Nephron progenitor cell (in vitro differentiated cells): ENCODE measurements at regions not wholly inside any gene's neighbourhood (a gene's known extent, or its start where the extent isn't known, plus 50 kb on each side); places are given as distances from the start of the nearest gene placed in this dataset.

Source experiments
- DNase-seq: peaks from one replicate; pipeline ENCODE4 v3.0.0; 2021
- H3K27ac Mint-ChIP-seq: 2 replicates; pipeline ENCODE4 v1.8.0; 2021; ENCODE audit warnings: mild to moderate bottlenecking, moderate library complexity, mixed read lengths
- H3K27me3 Mint-ChIP-seq: 2 replicates; pipeline ENCODE4 v1.8.0; 2021; ENCODE audit warnings: mild to moderate bottlenecking, low read depth, mixed read lengths; ENCODE audit not compliant: poor library complexity
- H3K36me3 Mint-ChIP-seq: 2 replicates; pipeline ENCODE4 v1.8.0; 2021; ENCODE audit warnings: low read depth, mixed read lengths
- H3K4me1 Mint-ChIP-seq: 2 replicates; pipeline ENCODE4 v1.8.0; 2021; ENCODE audit warnings: mixed read lengths
- H3K4me3 Mint-ChIP-seq: 2 replicates; pipeline ENCODE4 v1.8.0; 2021; ENCODE audit warnings: mild to moderate bottlenecking, moderate library complexity, mixed read lengths
- H3K9me3 Mint-ChIP-seq: 2 replicates; pipeline ENCODE4 v1.8.0; 2021; ENCODE audit warnings: mild to moderate bottlenecking, moderate library complexity, mixed read lengths
- CTCF ChIP-seq: fragments of 200-600 bp; sonication (generic); IDR thresholded peaks from 2 replicates; pipeline ENCODE4 v1.5.0; 2021; ENCODE audit warnings: antibody characterized with exemption

GRCh38 chr5:9743507-9743906, 113.4 kb upstream of the TAS2R1 start:
- no peak for TF ChIP-seq CTCF
- Mint-ChIP-seq H3K4me1 (peaks cover 11% of the 10 kb centered on the region), H3K27ac (no peak overlapping the region), H3K9me3 (peaks cover 23% of the 10 kb centered on the region), H3K4me3 (no peak overlapping the region), H3K27me3 (peaks cover 9% of the 10 kb centered on the region), H3K36me3 (peaks cover 6% of the 10 kb centered on the region)
- DNase-seq = no peak

GRCh38 chr5:9742848-9743247, 112.7 kb upstream of the TAS2R1 start:
- H3K4me3 Mint-ChIP-seq = no peak overlapping the region
- H3K27ac Mint-ChIP-seq = no peak overlapping the region
- no peak for DNase-seq
- peaks cover 10% of the 10 kb centered on the region for H3K27me3 Mint-ChIP-seq
- no peak for TF ChIP-seq CTCF
- H3K36me3 Mint-ChIP-seq = peaks cover 6% of the 10 kb centered on the region
- H3K4me1 Mint-ChIP-seq = peaks cover 14% of the 10 kb centered on the region
- H3K9me3 Mint-ChIP-seq = peaks cover 23% of the 10 kb centered on the region

- Mint-ChIP-seq H3K27me3 (peaks cover 11% of the 10 kb centered on the region), H3K36me3 (no peaks in the 10 kb centered on the region), H3K27ac (no peak overlapping the region), H3K4me1 (peaks cover 20% of the 10 kb centered on the region), H3K4me3 (no peak overlapping the region), H3K9me3 (no peaks in the 10 kb centered on the region)
- no peak for TF ChIP-seq CTCF
- DNase-seq = no peak
These were observed 109.0 kb upstream of the TAS2R1 start for GRCh38 chr5:9739135-9739534.

- Mint-ChIP-seq H3K4me1 (peaks cover 29% of the 10 kb centered on the region), H3K9me3 (no peaks in the 10 kb centered on the region), H3K27me3 (peaks cover 11% of the 10 kb centered on the region), H3K4me3 (no peak overlapping the region), H3K36me3 (no peaks in the 10 kb centered on the region), H3K27ac (no peak overlapping the region)
- no peak for TF ChIP-seq CTCF
- no peak for DNase-seq
These were observed 107.1 kb upstream of the TAS2R1 start for GRCh38 chr5:9737265-9737664.

GRCh38 chr5:9733486-9733885, 103.3 kb upstream of the TAS2R1 start:
- H3K4me1 Mint-ChIP-seq = peaks cover 20% of the 10 kb centered on the region
- H3K27ac Mint-ChIP-seq = peak overlapping the region; percentile 17
- no peak for DNase-seq
- TF ChIP-seq CTCF = no peak
- H3K9me3 Mint-ChIP-seq = no peaks in the 10 kb centered on the region
- no peaks in the 10 kb centered on the region for H3K36me3 Mint-ChIP-seq
- H3K27me3 Mint-ChIP-seq = peaks cover 13% of the 10 kb centered on the region
- no peak overlapping the region for H3K4me3 Mint-ChIP-seq

- peaks cover 10% of the 10 kb centered on the region for H3K4me1 Mint-ChIP-seq
- peak overlapping the region; percentile 66 for H3K27ac Mint-ChIP-seq
- DNase-seq = no peak
- no peak for TF ChIP-seq CTCF
- H3K27me3 Mint-ChIP-seq = peaks cover 10% of the 10 kb centered on the region
- no peak overlapping the region for H3K4me3 Mint-ChIP-seq
- H3K9me3 Mint-ChIP-seq = no peaks in the 10 kb centered on the region
- peaks cover 4% of the 10 kb centered on the region for H3K36me3 Mint-ChIP-seq
These were observed 101.0 kb upstream of the TAS2R1 start for GRCh38 chr5:9731159-9731558.
